Ishikawa (cell line): ENCODE measurements at regions not wholly inside any gene's neighbourhood (a gene's known extent, or its start where the extent isn't known, plus 50 kb on each side); places are given as distances from the start of the nearest gene placed in this dataset.

Experiments
- CEBPB ChIP-seq: IDR thresholded peaks from 2 replicates; pipeline ENCODE4 v1.6.1; 2012
- CREB1 ChIP-seq: IDR thresholded peaks from 2 replicates; pipeline ENCODE4 v1.6.1; 2012; ENCODE audit warnings: low read depth
- EGR1 ChIP-seq: IDR thresholded peaks from 2 replicates; pipeline ENCODE4 v1.6.1; 2012
- EP300 ChIP-seq: IDR thresholded peaks from 2 replicates; pipeline ENCODE4 v1.6.1; 2012; ENCODE audit warnings: borderline replicate concordance
- FOXM1 ChIP-seq: IDR thresholded peaks from 2 replicates; pipeline ENCODE4 v1.6.1; 2012; ENCODE audit warnings: low read depth, borderline replicate concordance
- NFIC ChIP-seq: IDR thresholded peaks from 2 replicates; pipeline ENCODE4 v1.6.1; 2012
- RAD21 ChIP-seq: IDR thresholded peaks from 2 replicates; pipeline ENCODE4 v1.6.1; 2012; ENCODE audit warnings: low read depth
- TAF1 ChIP-seq: IDR thresholded peaks from 2 replicates; pipeline ENCODE4 v1.6.1; 2012; ENCODE audit warnings: low read depth, mild to moderate bottlenecking
- TCF12 ChIP-seq: IDR thresholded peaks from 2 replicates; pipeline ENCODE4 v1.6.1; 2012; ENCODE audit warnings: low read depth
- TEAD4 ChIP-seq: IDR thresholded peaks from 2 replicates; pipeline ENCODE4 v1.6.1; 2012
- YY1 ChIP-seq: IDR thresholded peaks from 2 replicates; pipeline ENCODE4 v1.6.1; 2012; ENCODE audit warnings: low read depth
- ZBTB7A ChIP-seq: IDR thresholded peaks from 2 replicates; pipeline ENCODE4 v1.6.1; 2012; ENCODE audit warnings: low read depth
- TF ChIP-seq, protein P1 (sequence below): IDR thresholded peaks from 2 replicates; pipeline ENCODE4 v1.6.1; 2012
- TF ChIP-seq, protein P2 (sequence below): IDR thresholded peaks from 2 replicates; pipeline ENCODE4 v1.6.1; 2012
- TF ChIP-seq, protein P3 (sequence below): IDR thresholded peaks from 2 replicates; pipeline ENCODE4 v1.6.1; 2012; ENCODE audit warnings: low read depth, mild to moderate bottlenecking

DNA sequence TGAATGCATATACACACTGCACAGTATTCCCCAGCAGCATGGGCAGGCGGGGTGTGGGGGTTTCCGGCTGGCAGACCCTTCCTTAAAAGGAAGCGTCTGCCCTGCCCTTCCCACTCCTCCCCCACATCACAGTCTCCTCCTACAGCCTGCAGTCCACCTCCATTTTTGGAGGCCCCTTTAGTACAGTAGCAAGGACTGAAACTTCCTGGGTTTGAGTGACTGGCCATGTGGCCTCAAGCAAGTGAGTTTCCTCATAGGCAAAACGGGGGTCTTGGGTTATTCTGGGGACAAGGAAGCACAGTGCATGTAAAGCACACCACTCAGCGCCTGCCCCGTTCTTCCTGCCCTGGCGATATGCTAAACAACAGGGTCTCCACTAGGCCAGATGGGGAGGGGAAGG lies 62.1 kb upstream of the COL13A1 start:
- TF ChIP-seq RAD21: no peak
- TF ChIP-seq TAF1: no peak
- no peak for TF ChIP-seq CREB1
- TF ChIP-seq, protein P1, sequence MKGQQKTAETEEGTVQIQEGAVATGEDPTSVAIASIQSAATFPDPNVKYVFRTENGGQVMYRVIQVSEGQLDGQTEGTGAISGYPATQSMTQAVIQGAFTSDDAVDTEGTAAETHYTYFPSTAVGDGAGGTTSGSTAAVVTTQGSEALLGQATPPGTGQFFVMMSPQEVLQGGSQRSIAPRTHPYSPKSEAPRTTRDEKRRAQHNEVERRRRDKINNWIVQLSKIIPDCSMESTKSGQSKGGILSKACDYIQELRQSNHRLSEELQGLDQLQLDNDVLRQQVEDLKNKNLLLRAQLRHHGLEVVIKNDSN: no peak
- no peak for TF ChIP-seq YY1
- no peak for TF ChIP-seq EP300
- no peak for TF ChIP-seq TCF12

DNA sequence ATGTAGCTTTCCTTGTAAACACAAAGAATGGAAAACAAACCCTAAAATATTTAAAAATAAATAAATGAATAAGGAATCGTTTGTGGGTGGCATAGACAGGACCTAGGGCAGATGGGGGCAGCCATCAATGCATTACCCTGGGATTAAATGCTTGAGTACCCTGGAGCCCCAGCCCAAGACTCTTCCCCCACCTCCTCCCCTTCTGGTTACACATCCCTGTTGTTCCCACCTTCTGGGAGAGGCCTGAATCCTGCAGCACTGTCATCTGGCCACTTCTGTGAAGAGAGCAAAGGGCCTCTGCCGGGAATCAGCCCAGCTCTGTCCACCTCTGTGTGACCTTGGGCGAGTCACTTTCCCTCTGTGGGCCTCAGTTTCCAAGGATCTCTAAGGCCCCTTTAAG lies 61.6 kb upstream of the COL13A1 start:
- TF ChIP-seq TEAD4: no peak
- TF ChIP-seq EP300: no peak
- no peak for TF ChIP-seq TCF12
- TF ChIP-seq, protein P2, sequence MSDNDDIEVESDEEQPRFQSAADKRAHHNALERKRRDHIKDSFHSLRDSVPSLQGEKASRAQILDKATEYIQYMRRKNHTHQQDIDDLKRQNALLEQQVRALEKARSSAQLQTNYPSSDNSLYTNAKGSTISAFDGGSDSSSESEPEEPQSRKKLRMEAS: no peak
- TF ChIP-seq RAD21: no peak

DNA sequence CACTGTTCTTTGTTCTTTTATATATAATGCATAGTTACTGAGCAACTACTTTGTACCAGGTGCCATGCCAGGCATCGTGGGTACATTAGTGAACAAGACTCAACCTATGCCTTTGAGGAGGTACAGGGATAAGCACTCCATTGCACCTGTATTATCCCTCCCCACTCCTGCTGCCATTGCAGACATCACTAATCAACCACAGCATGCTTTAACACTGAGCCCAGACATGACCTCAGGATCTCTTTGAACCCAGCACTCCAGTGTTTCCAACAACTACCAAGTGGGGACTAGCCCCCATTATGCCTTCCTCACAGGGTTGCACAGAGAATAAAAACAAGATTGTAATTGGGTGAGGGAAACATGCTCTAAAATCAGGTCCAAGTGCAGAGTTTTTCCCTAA lies 60.5 kb upstream of the COL13A1 start:
- TF ChIP-seq TEAD4: no peak
- TF ChIP-seq, protein P1: no peak
- TF ChIP-seq TCF12: no peak
- no peak for TF ChIP-seq EP300
- TF ChIP-seq CREB1: no peak
- TF ChIP-seq TAF1: no peak
- TF ChIP-seq YY1: no peak
- no peak for TF ChIP-seq EGR1
- no peak for TF ChIP-seq FOXM1
- TF ChIP-seq RAD21: no peak
- TF ChIP-seq ZBTB7A: no peak
- no peak for TF ChIP-seq CEBPB
- TF ChIP-seq, protein P3, sequence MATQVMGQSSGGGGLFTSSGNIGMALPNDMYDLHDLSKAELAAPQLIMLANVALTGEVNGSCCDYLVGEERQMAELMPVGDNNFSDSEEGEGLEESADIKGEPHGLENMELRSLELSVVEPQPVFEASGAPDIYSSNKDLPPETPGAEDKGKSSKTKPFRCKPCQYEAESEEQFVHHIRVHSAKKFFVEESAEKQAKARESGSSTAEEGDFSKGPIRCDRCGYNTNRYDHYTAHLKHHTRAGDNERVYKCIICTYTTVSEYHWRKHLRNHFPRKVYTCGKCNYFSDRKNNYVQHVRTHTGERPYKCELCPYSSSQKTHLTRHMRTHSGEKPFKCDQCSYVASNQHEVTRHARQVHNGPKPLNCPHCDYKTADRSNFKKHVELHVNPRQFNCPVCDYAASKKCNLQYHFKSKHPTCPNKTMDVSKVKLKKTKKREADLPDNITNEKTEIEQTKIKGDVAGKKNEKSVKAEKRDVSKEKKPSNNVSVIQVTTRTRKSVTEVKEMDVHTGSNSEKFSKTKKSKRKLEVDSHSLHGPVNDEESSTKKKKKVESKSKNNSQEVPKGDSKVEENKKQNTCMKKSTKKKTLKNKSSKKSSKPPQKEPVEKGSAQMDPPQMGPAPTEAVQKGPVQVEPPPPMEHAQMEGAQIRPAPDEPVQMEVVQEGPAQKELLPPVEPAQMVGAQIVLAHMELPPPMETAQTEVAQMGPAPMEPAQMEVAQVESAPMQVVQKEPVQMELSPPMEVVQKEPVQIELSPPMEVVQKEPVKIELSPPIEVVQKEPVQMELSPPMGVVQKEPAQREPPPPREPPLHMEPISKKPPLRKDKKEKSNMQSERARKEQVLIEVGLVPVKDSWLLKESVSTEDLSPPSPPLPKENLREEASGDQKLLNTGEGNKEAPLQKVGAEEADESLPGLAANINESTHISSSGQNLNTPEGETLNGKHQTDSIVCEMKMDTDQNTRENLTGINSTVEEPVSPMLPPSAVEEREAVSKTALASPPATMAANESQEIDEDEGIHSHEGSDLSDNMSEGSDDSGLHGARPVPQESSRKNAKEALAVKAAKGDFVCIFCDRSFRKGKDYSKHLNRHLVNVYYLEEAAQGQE: no peak
- no peak for TF ChIP-seq NFIC

DNA sequence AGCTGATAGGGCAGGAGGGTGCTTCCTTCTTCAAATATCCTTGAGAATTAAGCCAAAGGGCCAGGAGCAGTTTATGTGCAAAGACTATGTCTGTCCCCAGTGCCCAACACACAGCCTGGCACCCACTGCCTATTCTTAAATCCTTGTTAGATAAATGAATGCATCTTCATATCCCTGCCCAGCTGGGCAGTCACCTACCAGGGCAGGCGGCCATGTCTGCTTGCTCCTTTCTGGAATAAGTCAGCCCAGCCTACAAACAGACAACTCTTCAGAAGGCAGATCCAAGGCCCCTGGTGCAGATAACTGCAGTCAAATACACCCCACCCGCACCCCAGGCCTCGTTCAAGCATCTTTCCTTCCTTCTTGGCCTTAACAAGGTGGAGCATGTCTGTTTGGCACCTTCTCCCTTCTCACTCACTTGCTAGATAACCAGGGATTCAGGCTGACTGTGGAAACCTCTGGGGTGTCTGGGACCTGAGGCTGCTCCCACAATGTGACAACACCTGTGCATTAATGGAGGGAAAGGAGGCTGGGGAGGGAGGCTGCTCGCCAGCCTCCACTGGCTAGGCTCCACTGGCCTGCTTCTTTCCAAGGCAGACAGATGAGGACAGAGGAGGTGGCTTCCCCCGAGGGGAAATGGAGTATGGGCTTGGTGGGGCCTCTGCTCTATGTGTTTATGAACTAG lies 59.9 kb upstream of the COL13A1 start:
- TF ChIP-seq TEAD4: no peak
- TF ChIP-seq YY1: no peak

DNA sequence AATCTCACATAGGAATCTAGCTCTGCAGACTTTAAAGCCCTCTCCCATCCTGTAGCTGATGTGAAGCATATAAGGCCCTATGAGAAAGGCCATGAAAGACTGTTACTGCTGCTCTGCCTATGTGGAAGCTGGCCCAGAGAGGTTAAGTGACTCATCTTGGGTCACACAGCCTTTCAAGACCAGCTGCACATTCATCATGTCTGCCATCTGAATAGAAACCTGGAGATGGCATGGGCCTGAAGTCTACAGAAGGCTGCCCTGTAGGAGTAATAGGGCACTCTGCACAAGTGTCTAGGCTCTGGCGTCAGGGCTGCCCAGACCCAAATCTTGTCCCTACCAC lies 59.4 kb upstream of the COL13A1 start:
- no peak for TF ChIP-seq ZBTB7A
- TF ChIP-seq, protein P1: no peak
- no peak for TF ChIP-seq EGR1
- no peak for TF ChIP-seq FOXM1
- TF ChIP-seq TCF12: no peak
- TF ChIP-seq YY1: no peak
- no peak for TF ChIP-seq TEAD4
- no peak for TF ChIP-seq RAD21
- TF ChIP-seq, protein P2: no peak
- no peak for TF ChIP-seq EP300
- no peak for TF ChIP-seq CEBPB
- no peak for TF ChIP-seq TAF1
- TF ChIP-seq NFIC: no peak

DNA sequence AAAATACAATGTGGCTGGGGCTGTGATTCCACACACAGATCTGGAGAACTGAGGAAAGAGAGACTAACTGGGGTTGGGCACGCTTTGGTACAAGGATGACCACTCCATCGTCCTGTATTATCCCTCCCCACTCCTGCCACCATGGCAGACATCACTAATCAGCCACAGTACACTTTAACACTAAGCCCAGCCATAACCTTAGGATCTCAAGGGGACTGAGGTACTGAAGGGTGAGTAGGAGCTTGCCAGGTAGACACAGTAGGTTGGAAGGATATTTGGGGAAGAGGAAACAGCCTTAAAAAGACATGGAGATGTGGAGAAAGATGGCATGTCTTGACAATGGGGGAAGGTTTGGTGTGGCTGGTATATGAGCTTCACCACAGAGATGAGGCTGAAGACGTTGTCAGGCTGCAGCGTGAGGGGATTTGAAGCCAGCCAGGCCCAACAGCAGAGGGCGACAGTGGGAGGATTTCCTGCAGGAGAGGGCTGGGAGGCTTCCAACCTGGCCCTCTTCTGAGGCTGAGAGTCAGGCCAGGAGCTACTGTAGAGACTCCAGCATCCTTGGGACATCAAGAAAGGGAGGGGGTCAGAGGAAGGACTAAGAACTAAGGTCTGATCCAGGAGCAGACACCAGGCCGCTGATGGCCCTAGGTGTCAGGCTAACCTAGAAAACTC lies 58.6 kb upstream of the COL13A1 start:
- TF ChIP-seq CEBPB (no peak), RAD21 (peak; percentile 56), ZBTB7A (no peak)

DNA sequence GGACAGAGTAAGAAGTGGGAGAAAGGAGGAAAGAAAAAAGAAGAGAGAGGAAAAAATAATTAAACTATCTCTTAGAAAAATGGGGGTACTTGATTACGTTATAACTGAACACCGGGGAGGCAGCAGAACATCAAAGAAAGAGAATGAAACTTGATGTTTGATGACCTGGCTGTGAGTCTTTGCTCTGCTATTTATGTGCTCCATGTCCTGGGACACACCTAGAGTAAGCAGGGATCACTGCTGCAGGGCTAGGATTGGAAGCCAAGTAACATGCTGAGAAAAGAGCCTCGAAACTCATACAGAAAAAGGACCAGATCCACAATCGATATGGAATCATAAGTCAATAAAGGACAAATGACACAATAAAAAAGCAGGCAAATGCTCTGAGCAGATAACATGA lies 56.7 kb upstream of the COL13A1 start:
- no peak for TF ChIP-seq TCF12
- no peak for TF ChIP-seq NFIC
- no peak for TF ChIP-seq EP300
- TF ChIP-seq, protein P2: no peak
- no peak for TF ChIP-seq TAF1
- no peak for TF ChIP-seq TEAD4
- TF ChIP-seq, protein P1: no peak
- TF ChIP-seq FOXM1: no peak
- TF ChIP-seq YY1: no peak
- TF ChIP-seq EGR1: no peak
- no peak for TF ChIP-seq ZBTB7A
